Osteocyte (in vitro differentiated cells): ENCODE measurements at regions not wholly inside any gene's neighbourhood (a gene's known extent, or its start where the extent isn't known, plus 50 kb on each side); places are given as distances from the start of the nearest gene placed in this dataset.
"Not testable (repeated sequence)": the region's sequence is repeated elsewhere in the genome, so short reads cannot be mapped to it uniquely, and the experiment has no call there.

Experiments
- DNase-seq: peaks from one replicate; pipeline ENCODE4 v3.0.0; 2021; ENCODE audit warnings: mixed read lengths; ENCODE audit not compliant: unreplicated experiment; ENCODE audit errors: extremely low spot score
- H3K27ac Mint-ChIP-seq: one replicate; pipeline ENCODE4 v1.8.0; 2021; ENCODE audit warnings: mild to moderate bottlenecking, mixed read lengths; ENCODE audit not compliant: unreplicated experiment
- H3K27me3 Mint-ChIP-seq: one replicate; pipeline ENCODE4 v1.8.0; 2021; ENCODE audit warnings: mixed read lengths; ENCODE audit not compliant: unreplicated experiment
- H3K36me3 Mint-ChIP-seq: one replicate; pipeline ENCODE4 v1.8.0; 2021; ENCODE audit warnings: mixed read lengths; ENCODE audit not compliant: unreplicated experiment
- H3K4me1 Mint-ChIP-seq: one replicate; pipeline ENCODE4 v1.8.0; 2021; ENCODE audit warnings: mixed read lengths; ENCODE audit not compliant: unreplicated experiment
- H3K4me3 Mint-ChIP-seq: one replicate; pipeline ENCODE4 v1.8.0; 2021; ENCODE audit warnings: mild to moderate bottlenecking, moderate library complexity, mixed read lengths; ENCODE audit not compliant: unreplicated experiment
- H3K9me3 Mint-ChIP-seq: one replicate; pipeline ENCODE4 v1.8.0; 2021; ENCODE audit warnings: mixed read lengths; ENCODE audit not compliant: unreplicated experiment
- TF ChIP-seq, protein P1 (sequence below): fragments of 200-600 bp; sonication (generic); IDR thresholded peaks from 2 replicates; pipeline ENCODE4 v1.5.0; 2021; ENCODE audit warnings: antibody characterized with exemption, mild to moderate bottlenecking, moderate library complexity

DNA sequence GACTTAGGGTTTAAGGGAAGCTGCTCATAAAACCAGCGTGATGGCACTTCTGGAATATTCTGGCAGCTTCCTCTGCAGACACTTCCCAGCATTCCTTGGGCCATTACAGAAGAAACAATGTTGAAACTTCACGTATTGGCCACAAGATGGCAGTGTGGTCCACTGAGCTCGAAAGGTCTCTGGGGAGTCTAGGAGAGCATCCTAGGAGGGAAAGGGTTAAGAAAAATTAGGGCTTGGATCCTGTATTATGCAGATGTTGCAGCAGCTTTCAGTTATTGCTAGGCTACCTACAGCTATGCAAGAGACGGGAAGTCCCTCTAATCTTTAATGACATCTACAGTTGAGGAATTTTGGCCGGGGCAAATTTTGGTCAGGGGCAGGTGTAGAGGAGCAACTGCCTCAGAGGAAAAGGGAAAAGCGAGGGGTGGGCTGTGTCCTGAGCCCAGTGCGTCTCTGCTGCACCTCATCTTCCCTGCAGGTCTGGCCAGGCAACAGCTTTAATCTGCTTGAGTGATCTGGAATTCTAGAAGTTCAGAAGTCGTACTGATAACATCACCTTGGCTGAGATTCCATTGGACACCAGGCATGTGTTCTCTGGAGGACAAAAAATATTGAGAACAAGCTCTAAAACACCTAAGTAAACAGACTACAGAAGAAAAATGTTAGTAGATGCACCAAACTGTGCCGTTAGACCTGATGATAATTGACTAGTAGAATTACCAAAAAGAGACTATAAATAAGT is 220.8 kb upstream of the PRSS58 start:
- Mint-ChIP-seq H3K27ac (no peak overlapping the region), H3K36me3 (no peaks in the 10 kb centered on the region), H3K4me1 (peaks cover 45% of the 10 kb centered on the region), H3K9me3 (no peaks in the 10 kb centered on the region), H3K27me3 (peaks cover 3% of the 10 kb centered on the region), H3K4me3 (no peak overlapping the region)
- DNase-seq: no peak
- TF ChIP-seq, protein P1, sequence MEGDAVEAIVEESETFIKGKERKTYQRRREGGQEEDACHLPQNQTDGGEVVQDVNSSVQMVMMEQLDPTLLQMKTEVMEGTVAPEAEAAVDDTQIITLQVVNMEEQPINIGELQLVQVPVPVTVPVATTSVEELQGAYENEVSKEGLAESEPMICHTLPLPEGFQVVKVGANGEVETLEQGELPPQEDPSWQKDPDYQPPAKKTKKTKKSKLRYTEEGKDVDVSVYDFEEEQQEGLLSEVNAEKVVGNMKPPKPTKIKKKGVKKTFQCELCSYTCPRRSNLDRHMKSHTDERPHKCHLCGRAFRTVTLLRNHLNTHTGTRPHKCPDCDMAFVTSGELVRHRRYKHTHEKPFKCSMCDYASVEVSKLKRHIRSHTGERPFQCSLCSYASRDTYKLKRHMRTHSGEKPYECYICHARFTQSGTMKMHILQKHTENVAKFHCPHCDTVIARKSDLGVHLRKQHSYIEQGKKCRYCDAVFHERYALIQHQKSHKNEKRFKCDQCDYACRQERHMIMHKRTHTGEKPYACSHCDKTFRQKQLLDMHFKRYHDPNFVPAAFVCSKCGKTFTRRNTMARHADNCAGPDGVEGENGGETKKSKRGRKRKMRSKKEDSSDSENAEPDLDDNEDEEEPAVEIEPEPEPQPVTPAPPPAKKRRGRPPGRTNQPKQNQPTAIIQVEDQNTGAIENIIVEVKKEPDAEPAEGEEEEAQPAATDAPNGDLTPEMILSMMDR: peak; percentile 69

DNA sequence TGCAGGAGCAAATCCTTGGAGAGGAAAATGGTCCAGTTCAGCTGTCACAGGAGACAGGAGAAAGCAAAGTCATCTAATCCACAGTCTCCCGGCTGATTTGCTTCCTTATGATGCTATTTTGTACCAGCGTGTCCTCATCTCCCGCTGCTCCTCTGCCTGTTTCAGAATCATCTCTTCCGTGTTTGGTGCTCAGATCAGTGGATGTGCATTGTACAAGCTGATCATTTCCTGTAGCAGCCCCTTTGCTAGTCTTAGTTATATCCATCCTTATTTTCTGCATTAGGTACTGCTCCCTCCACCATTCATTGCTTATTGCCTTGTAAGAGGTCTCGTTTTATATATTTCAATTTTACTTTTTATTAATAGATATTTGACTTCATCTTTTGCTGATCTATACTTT is 219.9 kb upstream of the PRSS58 start:
- peaks cover 41% of the 10 kb centered on the region for H3K4me1 Mint-ChIP-seq
- H3K36me3 Mint-ChIP-seq, H3K4me3 Mint-ChIP-seq, DNase-seq, H3K9me3 Mint-ChIP-seq: not testable (repeated sequence)
- H3K27ac Mint-ChIP-seq: peak overlapping the region; percentile 63
- H3K27me3 Mint-ChIP-seq: peaks cover 12% of the 10 kb centered on the region

- H3K9me3 Mint-ChIP-seq: no peaks in the 10 kb centered on the region
- H3K27ac Mint-ChIP-seq: peak overlapping the region; percentile 63
- peaks cover 16% of the 10 kb centered on the region for H3K27me3 Mint-ChIP-seq
- H3K4me3 Mint-ChIP-seq: no peak overlapping the region
- no peak for DNase-seq
- TF ChIP-seq, protein P1: no peak
- no peaks in the 10 kb centered on the region for H3K36me3 Mint-ChIP-seq
- peaks cover 40% of the 10 kb centered on the region for H3K4me1 Mint-ChIP-seq
Observed at GRCh38 chr7:142477079-142477651, 219.3 kb upstream of the PRSS58 start.

- TF ChIP-seq, protein P1: no peak
- Mint-ChIP-seq H3K9me3 (no peaks in the 10 kb centered on the region), H3K27ac (no peak overlapping the region), H3K4me1 (peaks cover 36% of the 10 kb centered on the region), H3K27me3 (peaks cover 24% of the 10 kb centered on the region), H3K4me3 (no peak overlapping the region), H3K36me3 (no peaks in the 10 kb centered on the region)
- no peak for DNase-seq
Observed at GRCh38 chr7:142476077-142476476, 218.2 kb upstream of the PRSS58 start.

- DNase-seq: no peak
- H3K4me1 Mint-ChIP-seq: peaks cover 14% of the 10 kb centered on the region
- peaks cover 24% of the 10 kb centered on the region for H3K27me3 Mint-ChIP-seq
- TF ChIP-seq, protein P1: no peak
- no peak overlapping the region for H3K27ac Mint-ChIP-seq
- no peaks in the 10 kb centered on the region for H3K36me3 Mint-ChIP-seq
- no peaks in the 10 kb centered on the region for H3K9me3 Mint-ChIP-seq
- H3K4me3 Mint-ChIP-seq: no peak overlapping the region
Observed at GRCh38 chr7:142471820-142472219, 214.0 kb upstream of the PRSS58 start.
